ENCODE measurements at regions not wholly inside any gene's neighbourhood (a gene's known extent, or its start where the extent isn't known, plus 50 kb on each side); places are given as distances from the start of the nearest gene placed in this dataset.

DNA sequence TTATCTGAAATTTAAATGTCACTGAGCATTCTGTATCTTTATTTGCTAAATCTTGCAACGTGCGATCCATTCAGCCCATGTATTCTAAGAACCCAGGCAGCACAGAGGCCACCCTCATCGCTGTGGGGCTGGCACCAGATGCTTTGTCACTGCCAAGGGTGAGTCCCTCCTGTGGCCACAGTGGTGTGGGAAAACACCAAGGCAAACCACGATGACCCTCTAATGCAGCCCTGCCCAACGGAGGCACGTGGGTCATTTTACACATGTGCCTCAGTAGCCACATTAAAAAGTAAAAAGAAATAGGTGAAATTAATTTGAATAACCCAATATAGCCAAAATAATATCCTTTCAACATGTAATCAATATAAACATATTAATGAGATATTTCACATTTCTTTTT lies 221.7 kb downstream of the UNC5CL start:
- TF ChIP-seq, protein P1, sequence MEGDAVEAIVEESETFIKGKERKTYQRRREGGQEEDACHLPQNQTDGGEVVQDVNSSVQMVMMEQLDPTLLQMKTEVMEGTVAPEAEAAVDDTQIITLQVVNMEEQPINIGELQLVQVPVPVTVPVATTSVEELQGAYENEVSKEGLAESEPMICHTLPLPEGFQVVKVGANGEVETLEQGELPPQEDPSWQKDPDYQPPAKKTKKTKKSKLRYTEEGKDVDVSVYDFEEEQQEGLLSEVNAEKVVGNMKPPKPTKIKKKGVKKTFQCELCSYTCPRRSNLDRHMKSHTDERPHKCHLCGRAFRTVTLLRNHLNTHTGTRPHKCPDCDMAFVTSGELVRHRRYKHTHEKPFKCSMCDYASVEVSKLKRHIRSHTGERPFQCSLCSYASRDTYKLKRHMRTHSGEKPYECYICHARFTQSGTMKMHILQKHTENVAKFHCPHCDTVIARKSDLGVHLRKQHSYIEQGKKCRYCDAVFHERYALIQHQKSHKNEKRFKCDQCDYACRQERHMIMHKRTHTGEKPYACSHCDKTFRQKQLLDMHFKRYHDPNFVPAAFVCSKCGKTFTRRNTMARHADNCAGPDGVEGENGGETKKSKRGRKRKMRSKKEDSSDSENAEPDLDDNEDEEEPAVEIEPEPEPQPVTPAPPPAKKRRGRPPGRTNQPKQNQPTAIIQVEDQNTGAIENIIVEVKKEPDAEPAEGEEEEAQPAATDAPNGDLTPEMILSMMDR (IDR thresholded peaks at IDR 0.05): no peak
- TF ChIP-seq CHD2 (IDR thresholded peaks at IDR 0.05; ENCODE audit: low read length, partially characterized antibody): no peak
- no peak for TF ChIP-seq KDM5A (IDR thresholded peaks at IDR 0.05)
- no peak for TF ChIP-seq HOXB5 (CRISPR knock-in tag; IDR thresholded peaks at IDR 0.05)
- no peak for TF ChIP-seq HOXA7 (CRISPR knock-in tag; IDR thresholded peaks at IDR 0.05)
